ENCODE measurements at regions not wholly inside any gene's neighbourhood (a gene's known extent, or its start where the extent isn't known, plus 50 kb on each side); places are given as distances from the start of the nearest gene placed in this dataset.

- no peak overlapping the region for H3K27ac Mint-ChIP-seq
- Histone ChIP-seq H3K36me3 (replicated peaks in 1 of 2; ENCODE audit: control insufficient read depth in 1 of 2, insufficient read depth in 2 of 2, low read length in 2 of 2) (no peaks in the 10 kb centered on the region), H3K27ac (ENCODE audit: low read depth in 1 of 2, low read length in 2 of 2) (no peak overlapping the region), H3K4me3 (replicated peaks in 1 of 3; ENCODE audit: low read depth in 2 of 3, low read length in 3 of 3) (no peak overlapping the region), H3K79me2 (ENCODE audit: insufficient read depth, low read length) (no peaks in the 10 kb centered on the region), H3K9me3 (replicated peaks in 1 of 2; ENCODE audit: control insufficient read depth in 1 of 2, insufficient read depth in 1 of 2, low read length in 2 of 2) (no peaks in the 10 kb centered on the region), H3K4me2 (replicated peaks; ENCODE audit: extremely low read depth, low read length, poor library complexity, severe bottlenecking) (no peak overlapping the region), H3K27me3 (ENCODE audit: control insufficient read depth in 2 of 2, insufficient read depth in 2 of 2, low read length in 2 of 2) (peaks cover 0 to 1% of the 10 kb centered on the region in 2 donors), H2AFZ (ENCODE audit: insufficient read depth, low read depth, low read length, poor library complexity, severe bottlenecking) (no peak overlapping the region), H4K20me1 (ENCODE audit: insufficient read depth, low read length) (no peaks in the 10 kb centered on the region), H3K4me1 (ENCODE audit: control insufficient read depth in 1 of 2, insufficient read depth in 2 of 2, low read length in 2 of 2) (peaks cover 7 to 10% of the 10 kb centered on the region in 2 donors), H3K9ac (ENCODE audit: insufficient read depth, low read length, poor library complexity, severe bottlenecking) (no peak overlapping the region)
- WGBS (ENCODE audit: insufficient coverage): 90% methylated on average over 1 of the region's 2 CpGs
- no peaks in the 10 kb centered on the region for H3K9me3 Mint-ChIP-seq
- H3K27me3 Mint-ChIP-seq (ENCODE audit: low read depth in 3 of 3): peaks cover 0 to 5% (median 2%) of the 10 kb centered on the region in 3 donors
- no peak for DNase-seq
- TF ChIP-seq CTCF (IDR thresholded peaks at IDR 0.05): no peak
- intact Hi-C loops (cut with micrococcal nuclease): loop anchor here in 1 of 2 donors (5.0 kb wide), 1 partner anchor 438 kb away; no protein-coding TSS in a partner anchor
- no peaks in the 10 kb centered on the region for H3K4me1 Mint-ChIP-seq
- H3K36me3 Mint-ChIP-seq: no peaks in the 10 kb centered on the region
- H3K4me3 Mint-ChIP-seq: no peak overlapping the region
Observed at GRCh38 chr12:89023936-89024335, 328.4 kb downstream of the DUSP6 start.

GRCh38 chr12:89020689-89021088 is 331.6 kb downstream of the DUSP6 start:
- H3K27me3 ChIP-seq (ENCODE audit: control insufficient read depth in 2 of 2, insufficient read depth in 2 of 2, low read length in 2 of 2): peaks cover 0 to 2% of the 10 kb centered on the region in 2 donors
- H2AFZ ChIP-seq (ENCODE audit: insufficient read depth, low read depth, low read length, poor library complexity, severe bottlenecking): no peak overlapping the region
- H3K9me3 ChIP-seq (replicated peaks in 1 of 2; ENCODE audit: control insufficient read depth in 1 of 2, insufficient read depth in 1 of 2, low read length in 2 of 2): no peaks in the 10 kb centered on the region
- Mint-ChIP-seq H3K36me3 (no peaks in the 10 kb centered on the region), H3K27me3 (ENCODE audit: low read depth in 3 of 3) (peaks cover 0 to 6% (median 5%) of the 10 kb centered on the region in 3 donors), H3K4me3 (no peak overlapping the region), H3K27ac (no peak overlapping the region), H3K4me1 (peaks cover 2% of the 10 kb centered on the region), H3K9me3 (no peaks in the 10 kb centered on the region)
- 93% methylated on average over 3 of the region's 6 CpGs for WGBS (ENCODE audit: insufficient coverage)
- H3K4me1 ChIP-seq (ENCODE audit: control insufficient read depth in 1 of 2, insufficient read depth in 2 of 2, low read length in 2 of 2): peaks cover 7 to 10% of the 10 kb centered on the region in 2 donors
- no peak overlapping the region for H3K4me3 ChIP-seq (replicated peaks in 1 of 3; ENCODE audit: low read depth in 2 of 3, low read length in 3 of 3)
- H3K4me2 ChIP-seq (replicated peaks; ENCODE audit: extremely low read depth, low read length, poor library complexity, severe bottlenecking): no peak overlapping the region
- no peak overlapping the region for H3K9ac ChIP-seq (ENCODE audit: insufficient read depth, low read length, poor library complexity, severe bottlenecking)
- no peaks in the 10 kb centered on the region for H3K36me3 ChIP-seq (replicated peaks in 1 of 2; ENCODE audit: control insufficient read depth in 1 of 2, insufficient read depth in 2 of 2, low read length in 2 of 2)
- TF ChIP-seq CTCF (IDR thresholded peaks at IDR 0.05): no peak
- H4K20me1 ChIP-seq (ENCODE audit: insufficient read depth, low read length): no peaks in the 10 kb centered on the region
- no peak for DNase-seq
- intact Hi-C loops (cut with micrococcal nuclease): loop anchor here in 1 of 2 donors (5.0 kb wide), 1 partner anchor 442 kb away; no protein-coding TSS in a partner anchor
- no peaks in the 10 kb centered on the region for H3K79me2 ChIP-seq (ENCODE audit: insufficient read depth, low read length)
- no peak overlapping the region for H3K27ac ChIP-seq (ENCODE audit: low read depth in 1 of 2, low read length in 2 of 2)

All from CD14-positive monocyte (primary cell).